BE2C (cell line): ENCODE measurements at regions not wholly inside any gene's neighbourhood (a gene's known extent, or its start where the extent isn't known, plus 50 kb on each side); places are given as distances from the start of the nearest gene placed in this dataset.

Experiments used
- DNase-seq: peaks from one replicate; pipeline ENCODE4 v3.0.0-alpha.2; 2020
- H3K27me3 ChIP-seq: fragments of 250-450 bp; sonication (Bioruptor Pico); 2 replicates; pipeline ENCODE4 v1.5.1; 2020; ENCODE audit warnings: mild to moderate bottlenecking
- H3K36me3 ChIP-seq: fragments of 250-450 bp; sonication (Bioruptor Pico); 2 replicates; pipeline ENCODE4 v1.5.1; 2020; ENCODE audit warnings: mild to moderate bottlenecking
- H3K4me1 ChIP-seq: fragments of 250-450 bp; sonication (Bioruptor Pico); 2 replicates; pipeline ENCODE4 v1.5.1; 2020
- H3K4me3 ChIP-seq: 2 replicates; pipeline ENCODE4 v1.5.1; 2011; ENCODE audit warnings: low read depth, low read length
- H3K9me3 ChIP-seq: fragments of 250-450 bp; sonication (Bioruptor Pico); 2 replicates; pipeline ENCODE4 v1.5.1; 2020
- CTCF ChIP-seq: IDR thresholded peaks from 2 replicates; pipeline ENCODE4 v1.5.1; 2012; ENCODE audit warnings: mild to moderate bottlenecking, low read depth, low read length

GRCh38 chr15:29465816-29466215, 196.2 kb upstream of the NSMCE3 start:
- no peak overlapping the region for H3K4me3 ChIP-seq
- no peaks in the 10 kb centered on the region for H3K36me3 ChIP-seq
- DNase-seq, result no peak
- TF ChIP-seq CTCF, result no peak
- no peaks in the 10 kb centered on the region for H3K9me3 ChIP-seq
- H3K4me1 ChIP-seq, result no peaks in the 10 kb centered on the region
- H3K27me3 ChIP-seq, result no peaks in the 10 kb centered on the region

GRCh38 chr15:29465196-29465595, 195.6 kb upstream of the NSMCE3 start:
- Histone ChIP-seq H3K27me3 (no peaks in the 10 kb centered on the region), H3K36me3 (no peaks in the 10 kb centered on the region), H3K4me3 (no peak overlapping the region), H3K9me3 (no peaks in the 10 kb centered on the region), H3K4me1 (no peaks in the 10 kb centered on the region)
- no peak for DNase-seq
- TF ChIP-seq CTCF, result no peak

- no peak for TF ChIP-seq CTCF
- no peak for DNase-seq
- Histone ChIP-seq H3K27me3 (no peaks in the 10 kb centered on the region), H3K9me3 (no peaks in the 10 kb centered on the region), H3K4me3 (no peak overlapping the region), H3K36me3 (no peaks in the 10 kb centered on the region), H3K4me1 (no peaks in the 10 kb centered on the region)
Measured at GRCh38 chr15:29461877-29462276, 192.3 kb upstream of the NSMCE3 start.

GRCh38 chr15:29458361-29458760, 188.7 kb upstream of the NSMCE3 start:
- Histone ChIP-seq H3K4me3 (no peak overlapping the region), H3K27me3 (no peaks in the 10 kb centered on the region), H3K4me1 (no peaks in the 10 kb centered on the region), H3K36me3 (no peaks in the 10 kb centered on the region), H3K9me3 (no peaks in the 10 kb centered on the region)
- TF ChIP-seq CTCF, result no peak
- no peak for DNase-seq

GRCh38 chr15:29457729-29458128, 188.1 kb upstream of the NSMCE3 start:
- Histone ChIP-seq H3K4me3 (no peak overlapping the region), H3K4me1 (no peaks in the 10 kb centered on the region), H3K9me3 (no peaks in the 10 kb centered on the region), H3K27me3 (no peaks in the 10 kb centered on the region), H3K36me3 (no peaks in the 10 kb centered on the region)
- TF ChIP-seq CTCF, result no peak
- no peak for DNase-seq

- no peak for DNase-seq
- H3K4me1 ChIP-seq, result no peaks in the 10 kb centered on the region
- no peaks in the 10 kb centered on the region for H3K36me3 ChIP-seq
- H3K4me3 ChIP-seq, result no peak overlapping the region
- no peaks in the 10 kb centered on the region for H3K9me3 ChIP-seq
- TF ChIP-seq CTCF, result no peak
- H3K27me3 ChIP-seq, result no peaks in the 10 kb centered on the region
Measured at GRCh38 chr15:29456964-29457363, 187.3 kb upstream of the NSMCE3 start.
